ENCODE measurements at regions not wholly inside any gene's neighbourhood (a gene's known extent, or its start where the extent isn't known, plus 50 kb on each side); places are given as distances from the start of the nearest gene placed in this dataset.

DNA sequence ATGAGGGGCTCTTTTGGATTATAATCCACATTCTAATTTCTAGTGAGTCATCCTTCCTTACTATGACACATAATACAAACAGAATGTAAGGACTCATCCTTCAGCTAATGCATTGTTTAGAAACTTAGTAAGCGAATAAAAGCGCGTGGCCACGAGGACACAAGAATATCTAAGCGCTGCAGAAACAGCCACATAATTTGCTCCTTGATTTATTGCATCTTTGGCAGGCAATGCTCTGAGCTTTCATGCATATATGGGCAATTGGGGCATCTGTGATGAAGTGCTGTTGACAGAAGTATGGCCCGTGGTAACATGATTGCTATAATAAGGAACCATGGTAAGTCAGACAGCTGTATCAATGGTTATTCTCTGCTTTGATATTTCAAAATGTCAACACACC is 191.3 kb upstream of the ZNF385D start:
- BruUV-seq (replicated peaks) = no TSS peak
- Histone ChIP-seq H3K27me3 (replicated peaks; ENCODE audit: insufficient read depth, low read depth, low read length, poor library complexity) (no peaks in the 10 kb centered on the region), H3K27ac (ENCODE audit: low read depth, low read length, poor library complexity, severe bottlenecking) (no peak overlapping the region), H3K36me3 (ENCODE audit: insufficient read depth, low read length, poor library complexity, severe bottlenecking) (no peaks in the 10 kb centered on the region), H3K4me1 (ENCODE audit: insufficient read depth, low read length, poor library complexity, severe bottlenecking) (no peaks in the 10 kb centered on the region), H3K9me3 (ENCODE audit: low read depth, low read length, poor library complexity, severe bottlenecking) (peaks cover 4% of the 10 kb centered on the region), H3K4me3 (ENCODE audit: low read depth, low read length, poor library complexity, severe bottlenecking) (no peak overlapping the region)
- POLR2A ChIA-PET (ENCODE audit: low non-redundant PET) = no interaction called here
- TF ChIP-seq, protein P1, sequence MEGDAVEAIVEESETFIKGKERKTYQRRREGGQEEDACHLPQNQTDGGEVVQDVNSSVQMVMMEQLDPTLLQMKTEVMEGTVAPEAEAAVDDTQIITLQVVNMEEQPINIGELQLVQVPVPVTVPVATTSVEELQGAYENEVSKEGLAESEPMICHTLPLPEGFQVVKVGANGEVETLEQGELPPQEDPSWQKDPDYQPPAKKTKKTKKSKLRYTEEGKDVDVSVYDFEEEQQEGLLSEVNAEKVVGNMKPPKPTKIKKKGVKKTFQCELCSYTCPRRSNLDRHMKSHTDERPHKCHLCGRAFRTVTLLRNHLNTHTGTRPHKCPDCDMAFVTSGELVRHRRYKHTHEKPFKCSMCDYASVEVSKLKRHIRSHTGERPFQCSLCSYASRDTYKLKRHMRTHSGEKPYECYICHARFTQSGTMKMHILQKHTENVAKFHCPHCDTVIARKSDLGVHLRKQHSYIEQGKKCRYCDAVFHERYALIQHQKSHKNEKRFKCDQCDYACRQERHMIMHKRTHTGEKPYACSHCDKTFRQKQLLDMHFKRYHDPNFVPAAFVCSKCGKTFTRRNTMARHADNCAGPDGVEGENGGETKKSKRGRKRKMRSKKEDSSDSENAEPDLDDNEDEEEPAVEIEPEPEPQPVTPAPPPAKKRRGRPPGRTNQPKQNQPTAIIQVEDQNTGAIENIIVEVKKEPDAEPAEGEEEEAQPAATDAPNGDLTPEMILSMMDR (conservative IDR thresholded peaks at IDR 0.05; ENCODE audit: low read depth, low read length) = no peak
- no peak for TF ChIP-seq EZH2 (IDR thresholded peaks at IDR 0.05; ENCODE audit: borderline replicate concordance, low read depth, low read length, poor library complexity, severe bottlenecking)
- no peak for DNase-seq (ENCODE audit: low spot score)
- CTCF ChIA-PET = no interaction called here
- intact Hi-C loops (cut with micrococcal nuclease; ENCODE audit: unreplicated experiment) = no loop called here

DNA sequence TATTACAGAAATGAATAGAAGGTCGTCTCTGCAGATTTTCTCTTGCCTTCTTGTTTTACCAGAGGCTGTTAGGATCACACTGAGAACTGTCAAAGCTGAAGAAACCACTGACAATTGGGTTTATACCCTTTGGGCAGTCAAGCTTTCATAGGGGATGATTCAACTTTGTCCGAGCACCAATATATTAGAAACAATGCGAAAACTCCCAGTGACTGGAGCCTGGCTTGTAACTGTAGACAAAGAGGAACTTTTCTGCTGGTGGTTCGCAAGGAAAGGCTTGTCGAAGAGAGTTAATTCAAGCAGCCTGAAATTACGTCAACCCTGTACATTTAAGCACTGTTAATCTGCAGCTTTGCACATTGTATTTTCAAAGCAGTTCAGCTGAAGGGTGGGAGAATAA is 193.2 kb upstream of the ZNF385D start:
- H3K36me3 ChIP-seq (ENCODE audit: insufficient read depth, low read length, poor library complexity, severe bottlenecking) = no peaks in the 10 kb centered on the region
- no peak for DNase-seq (ENCODE audit: low spot score)

DNA sequence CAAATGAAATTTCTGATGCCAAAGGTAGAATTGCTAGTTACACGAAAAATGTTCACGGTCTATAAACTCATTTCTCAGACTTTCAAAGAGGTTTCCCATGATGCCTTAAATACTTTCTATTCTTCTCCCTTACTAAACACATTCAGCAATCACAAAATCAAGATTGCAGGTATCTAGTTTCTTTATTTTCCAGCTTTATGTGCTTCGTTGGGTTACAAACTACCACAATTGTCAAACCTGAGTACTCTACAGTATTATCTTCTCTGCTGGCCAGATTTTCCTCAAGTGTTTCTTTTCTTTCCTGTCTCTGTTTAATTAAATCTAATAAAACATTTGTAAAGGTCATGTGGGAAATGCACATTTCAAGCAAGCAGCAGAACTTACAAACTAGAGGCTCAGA is 201.8 kb upstream of the ZNF385D start:
- intact Hi-C loops (cut with micrococcal nuclease; ENCODE audit: unreplicated experiment) = no loop called here
- no peak for DNase-seq (ENCODE audit: low spot score)
- TF ChIP-seq, protein P1 (conservative IDR thresholded peaks at IDR 0.05; ENCODE audit: low read depth, low read length) = no peak
- TF ChIP-seq EZH2 (IDR thresholded peaks at IDR 0.05; ENCODE audit: borderline replicate concordance, low read depth, low read length, poor library complexity, severe bottlenecking) = no peak
- ChIA-PET POLR2A (ENCODE audit: low non-redundant PET) (no interaction called here), CTCF (no interaction called here)
- Histone ChIP-seq H3K4me1 (ENCODE audit: insufficient read depth, low read length, poor library complexity, severe bottlenecking) (no peaks in the 10 kb centered on the region), H3K27me3 (replicated peaks; ENCODE audit: insufficient read depth, low read depth, low read length, poor library complexity) (no peaks in the 10 kb centered on the region), H3K9me3 (ENCODE audit: low read depth, low read length, poor library complexity, severe bottlenecking) (peaks cover 9% of the 10 kb centered on the region), H3K36me3 (ENCODE audit: insufficient read depth, low read length, poor library complexity, severe bottlenecking) (no peaks in the 10 kb centered on the region), H3K4me3 (ENCODE audit: low read depth, low read length, poor library complexity, severe bottlenecking) (no peak overlapping the region), H3K27ac (ENCODE audit: low read depth, low read length, poor library complexity, severe bottlenecking) (no peak overlapping the region)
- no TSS peak for BruUV-seq (replicated peaks)

More for the DNA sequence above, 193.2 kb upstream of the ZNF385D start:
- ChIA-PET POLR2A (ENCODE audit: low non-redundant PET) (no interaction called here), CTCF (no interaction called here)
- no peak overlapping the region for H3K4me3 ChIP-seq (ENCODE audit: low read depth, low read length, poor library complexity, severe bottlenecking)
- H3K4me1 ChIP-seq (ENCODE audit: insufficient read depth, low read length, poor library complexity, severe bottlenecking) = no peaks in the 10 kb centered on the region
- intact Hi-C loops (cut with micrococcal nuclease; ENCODE audit: unreplicated experiment) = no loop called here
- H3K27me3 ChIP-seq (replicated peaks; ENCODE audit: insufficient read depth, low read depth, low read length, poor library complexity) = no peaks in the 10 kb centered on the region
- TF ChIP-seq EZH2 (IDR thresholded peaks at IDR 0.05; ENCODE audit: borderline replicate concordance, low read depth, low read length, poor library complexity, severe bottlenecking) = no peak
- TF ChIP-seq, protein P1 (conservative IDR thresholded peaks at IDR 0.05; ENCODE audit: low read depth, low read length) = no peak
- BruUV-seq (replicated peaks) = no TSS peak
- no peak overlapping the region for H3K27ac ChIP-seq (ENCODE audit: low read depth, low read length, poor library complexity, severe bottlenecking)
- H3K9me3 ChIP-seq (ENCODE audit: low read depth, low read length, poor library complexity, severe bottlenecking) = peaks cover 8% of the 10 kb centered on the region
